HAP-1 (cell line): ENCODE measurements at regions not wholly inside any gene's neighbourhood (a gene's known extent, or its start where the extent isn't known, plus 50 kb on each side); places are given as distances from the start of the nearest gene placed in this dataset.

Experiments used
- DNase-seq, 2 experiments: peaks; one replicate each; pipeline ENCODE4 v3.0.0-alpha.2; 2016 to 2020; ENCODE audit warnings: low spot score in 2 of 2
- H3K27me3 ChIP-seq: fragments of 250-450 bp; sonication (Bioruptor Pico); 2 replicates; pipeline ENCODE4 v1.5.1; 2020; ENCODE audit warnings: low read depth, mild to moderate bottlenecking, moderate library complexity
- H3K36me3 ChIP-seq: fragments of 250-450 bp; sonication (Bioruptor Pico); replicated peaks from 2 replicates; pipeline ENCODE4 v1.5.1; 2020; ENCODE audit warnings: mild to moderate bottlenecking
- H3K4me1 ChIP-seq: fragments of 250-450 bp; sonication (Bioruptor Pico); 2 replicates; pipeline ENCODE4 v1.5.1; 2020; ENCODE audit warnings: mild to moderate bottlenecking
- H3K4me3 ChIP-seq: fragments of 250-450 bp; sonication (Bioruptor Pico); 2 replicates; pipeline ENCODE4 v1.5.1; 2020; ENCODE audit warnings: mild to moderate bottlenecking, moderate library complexity
- H3K9me3 ChIP-seq: fragments of 250-450 bp; sonication (Bioruptor Pico); 2 replicates; pipeline ENCODE4 v1.5.1; 2020; ENCODE audit warnings: mild to moderate bottlenecking, moderate library complexity
- in situ Hi-C: fragments of 300-500 bp; cut with MboI; formaldehyde crosslinking; loops from 3 replicates; pipeline ENCODE4 v1.14.3; 2020; ENCODE audit warnings: low sequenced_read_pairs, inconsistent platforms, mixed read lengths

GRCh38 chr9:2916382-2916985 is 72.6 kb upstream of the PUM3 start:
- no peaks in the 10 kb centered on the region for H3K9me3 ChIP-seq
- H3K4me1 ChIP-seq, result no peaks in the 10 kb centered on the region
- in situ Hi-C loops, result no loop called here
- no peak overlapping the region for H3K4me3 ChIP-seq
- peaks cover 33% of the 10 kb centered on the region for H3K27me3 ChIP-seq
- no peaks in the 10 kb centered on the region for H3K36me3 ChIP-seq
- no peak for DNase-seq

- no peak for DNase-seq
- Histone ChIP-seq H3K27me3 (peaks cover 49% of the 10 kb centered on the region), H3K36me3 (no peaks in the 10 kb centered on the region)
Measured at GRCh38 chr9:2913026-2913425, 69.1 kb upstream of the PUM3 start.

GRCh38 chr9:2907411-2907810 is 63.5 kb upstream of the PUM3 start:
- Histone ChIP-seq H3K4me1 (no peaks in the 10 kb centered on the region), H3K9me3 (no peaks in the 10 kb centered on the region), H3K27me3 (peaks cover 22% of the 10 kb centered on the region), H3K4me3 (no peak overlapping the region), H3K36me3 (no peaks in the 10 kb centered on the region)
- in situ Hi-C loops, result no loop called here
- DNase-seq, result no peak

More at GRCh38 chr9:2913026-2913425, 69.1 kb upstream of the PUM3 start:
- H3K4me3 ChIP-seq, result no peak overlapping the region
- H3K4me1 ChIP-seq, result no peaks in the 10 kb centered on the region
- no peaks in the 10 kb centered on the region for H3K9me3 ChIP-seq
- in situ Hi-C loops, result no loop called here

- no peaks in the 10 kb centered on the region for H3K9me3 ChIP-seq
- no peak for DNase-seq
- in situ Hi-C loops, result no loop called here
Measured at GRCh38 chr9:2904242-2904930, 60.5 kb upstream of the PUM3 start.

More at GRCh38 chr9:2904242-2904930, 60.5 kb upstream of the PUM3 start:
- H3K36me3 ChIP-seq, result no peaks in the 10 kb centered on the region
- peaks cover 5% of the 10 kb centered on the region; the same call in 1 of the 2 replicates for H3K27me3 ChIP-seq
- H3K4me1 ChIP-seq, result no peaks in the 10 kb centered on the region
- H3K4me3 ChIP-seq, result no peak overlapping the region
